ENCODE measurements at regions not wholly inside any gene's neighbourhood (a gene's known extent, or its start where the extent isn't known, plus 50 kb on each side); places are given as distances from the start of the nearest gene placed in this dataset.

- TF ChIP-seq CTCF (IDR thresholded peaks at IDR 0.05) (no peak), POLR2A (IDR thresholded peaks at IDR 0.05) (no peak)
Measured at GRCh38 chr1:147837964-147838292, 64.7 kb upstream of the GJA8 start.
